Keratinocyte (primary cell): ENCODE measurements at regions not wholly inside any gene's neighbourhood (a gene's known extent, or its start where the extent isn't known, plus 50 kb on each side); places are given as distances from the start of the nearest gene placed in this dataset.

ENCODE experiments used
- CTCF ChIP-seq, 3 experiments: IDR thresholded peaks in 1 of 3; conservative IDR thresholded peaks in 1 of 3; optimal IDR thresholded peaks in 1 of 3; 2 replicates in 2 of 3; 3 replicates in 1 of 3; pipeline versions ENCODE3 to v1.5.1; 2011; ENCODE audit warnings: low read length in 3 of 3, mild to moderate bottlenecking in 3 of 3, moderate library complexity in 2 of 3, control low read depth in 1 of 3, inconsistent platforms in 1 of 3; ENCODE audit not compliant: insufficient read depth in 2 of 3; ENCODE audit errors: extremely low read depth in 1 of 3
- EZH2 ChIP-seq: IDR thresholded peaks from one replicate; pipeline ENCODE4 v1.6.1; 2012; ENCODE audit warnings: inconsistent platforms, mild to moderate bottlenecking, low read length, moderate library complexity

GRCh38 chr3:13195374-13195773, 122.1 kb upstream of the IQSEC1 start:
- TF ChIP-seq CTCF (optimal IDR thresholded peaks at IDR 0.05 in 1 of 3, IDR thresholded peaks at IDR 0.05 in 1 of 3, conservative IDR thresholded peaks at IDR 0.05 in 1 of 3; ENCODE audit: extremely low read depth in 1 of 3, insufficient read depth in 2 of 3, low read length in 3 of 3) = no peak
- no peak for TF ChIP-seq EZH2
